NCI-H146 treated with DMSO at 0.1 percent for 48 hours (cell line): ENCODE measurements at regions not wholly inside any gene's neighbourhood (a gene's known extent, or its start where the extent isn't known, plus 50 kb on each side); places are given as distances from the start of the nearest gene placed in this dataset.
"Not testable (repeated sequence)": the region's sequence is repeated elsewhere in the genome, so short reads cannot be mapped to it uniquely, and the experiment has no call there.

Source experiments
- DNase-seq: peaks from one replicate; lab custom pipeline; 2025; ENCODE audit not compliant: unreplicated experiment; lab: John Stamatoyannopoulos, UW

DNA sequence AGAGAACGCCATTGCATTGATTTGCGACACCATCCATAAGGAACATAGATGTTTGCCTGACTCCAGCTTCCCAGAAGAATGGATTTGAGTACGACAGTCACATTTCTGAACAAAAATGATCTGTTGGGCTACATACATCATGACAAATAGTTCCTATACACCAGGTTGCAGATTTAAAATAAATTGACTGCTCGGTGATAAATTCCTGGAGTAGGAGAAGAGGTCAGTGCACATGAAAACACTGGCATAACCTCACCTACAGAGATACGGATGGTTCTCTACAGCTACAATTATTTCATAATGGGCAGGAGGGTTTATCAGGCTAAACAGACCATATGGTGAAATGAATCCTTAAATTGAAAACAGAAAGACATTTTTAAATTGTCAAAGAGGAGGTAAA lies 316.5 kb upstream of the ADARB2 start:
- no peak for DNase-seq

DNA sequence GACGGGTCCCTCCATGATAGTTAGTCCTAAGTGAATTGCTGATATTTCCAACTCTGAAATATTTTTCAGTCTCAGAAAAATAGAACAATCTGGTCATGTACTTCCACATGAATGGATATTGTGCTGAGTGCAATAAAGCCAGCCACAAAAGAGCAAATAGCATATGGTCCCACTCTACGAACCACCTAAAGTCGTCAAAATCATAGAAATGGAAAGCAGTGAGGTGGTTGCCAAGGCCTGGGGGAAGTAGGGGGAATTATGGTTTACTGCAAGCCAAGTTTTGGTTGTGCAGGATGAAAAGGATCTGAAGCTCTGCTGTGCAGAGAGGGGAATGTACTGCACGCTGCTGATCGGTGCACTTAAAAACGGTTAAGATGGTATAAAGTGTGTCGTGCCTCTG lies 313.8 kb upstream of the ADARB2 start:
- no peak for DNase-seq

DNA sequence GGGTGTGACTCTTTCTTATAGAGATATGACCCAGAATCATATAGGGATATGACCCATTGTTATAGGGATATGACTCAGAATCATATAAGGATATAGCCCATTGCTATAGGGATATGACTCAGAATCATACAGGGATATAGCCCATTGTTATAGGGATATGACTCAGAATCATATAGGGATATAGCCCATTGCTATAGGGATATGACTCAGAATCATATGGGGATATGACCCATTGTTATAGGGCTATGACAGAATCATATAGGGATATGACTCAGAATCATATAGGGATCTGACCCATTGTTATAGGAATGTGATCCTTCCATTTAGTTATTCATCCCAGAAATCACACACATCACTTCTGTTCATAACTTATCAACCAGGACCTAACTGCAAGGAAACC lies 312.2 kb upstream of the ADARB2 start:
- DNase-seq, result no peak

DNA sequence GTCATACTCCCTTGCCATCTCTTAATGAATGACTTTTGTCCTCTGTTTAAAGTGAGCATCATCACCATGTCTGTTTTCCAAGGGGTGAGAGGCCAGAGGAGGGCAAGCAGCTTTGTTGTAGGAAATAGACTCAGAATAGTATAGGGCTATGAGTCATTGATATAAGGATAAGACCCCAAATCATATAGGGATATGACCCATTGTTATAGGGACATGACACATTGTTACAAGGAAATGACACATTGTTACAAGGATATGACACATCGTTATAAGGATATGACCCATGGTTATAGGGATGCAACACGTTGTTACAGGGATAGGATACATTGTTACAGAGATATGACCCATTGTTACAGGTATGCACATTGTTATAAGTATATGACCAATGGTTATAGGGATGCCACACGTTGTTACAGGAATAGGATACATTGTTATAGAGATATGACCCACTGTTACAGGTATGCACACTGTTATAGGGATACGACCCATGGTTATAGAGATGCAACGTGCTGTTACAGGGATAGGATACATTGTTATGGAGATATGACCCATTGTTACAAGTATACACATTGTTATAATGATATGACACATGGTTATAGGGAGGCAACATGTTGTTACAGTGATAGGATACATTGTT lies 311.1 kb upstream of the ADARB2 start:
- no peak for DNase-seq

DNA sequence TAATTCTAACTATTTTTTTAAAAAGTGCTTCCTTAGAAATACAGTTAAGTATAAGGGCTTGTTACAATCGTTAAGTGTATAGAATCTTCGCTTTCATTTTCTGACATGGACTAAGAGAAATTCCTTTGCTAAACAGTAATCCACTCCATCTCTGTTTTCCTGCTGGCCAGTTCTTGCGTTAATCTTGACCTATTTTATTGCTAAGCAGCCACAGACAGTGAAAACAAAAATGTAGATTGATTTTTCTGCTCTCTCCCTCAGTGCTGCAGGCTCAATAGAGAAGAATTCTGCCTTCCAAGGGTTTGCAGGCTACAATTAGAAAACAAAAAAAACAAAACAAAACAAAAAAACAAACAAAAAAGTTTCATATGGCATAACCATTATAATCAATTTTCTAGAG lies 310.4 kb upstream of the ADARB2 start:
- no peak for DNase-seq

DNA sequence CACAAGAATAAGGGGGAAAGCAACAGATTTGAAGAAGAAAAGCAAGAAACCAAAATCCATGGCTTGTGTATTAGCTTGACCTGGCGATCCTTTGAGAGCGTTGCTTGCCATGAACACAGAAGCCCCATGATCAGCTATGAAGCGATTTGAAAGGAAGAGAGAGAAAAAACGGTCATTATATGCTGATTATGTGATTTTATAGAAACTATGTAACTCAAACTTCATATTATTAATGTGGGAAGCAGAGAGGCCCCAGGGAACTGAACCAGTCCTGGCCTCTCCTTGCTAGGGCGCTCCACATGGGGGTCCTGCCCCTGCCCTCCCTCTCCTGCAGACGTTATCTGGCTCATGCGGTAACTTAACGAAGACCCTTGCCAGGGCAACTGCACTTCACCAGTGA lies 306.1 kb upstream of the ADARB2 start:
- no peak for DNase-seq

DNA sequence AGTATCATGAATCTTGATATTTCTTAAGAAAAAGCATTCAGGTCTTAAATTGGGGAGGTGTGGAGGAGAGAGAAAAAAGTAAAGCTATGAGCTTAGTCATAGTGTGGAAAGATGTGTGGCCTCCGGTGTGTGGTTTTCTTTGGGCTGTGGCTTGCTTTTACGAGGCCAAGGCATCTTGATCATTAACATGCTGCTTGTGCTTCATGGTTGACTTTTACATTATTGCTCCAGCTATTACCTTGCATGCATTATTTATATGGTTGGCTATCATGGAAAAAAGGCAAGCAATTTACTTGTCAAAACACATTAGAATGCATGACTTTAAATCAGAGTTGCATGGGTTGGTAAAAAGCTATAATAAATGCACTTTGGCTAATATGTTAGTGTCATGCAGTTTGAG lies 300.7 kb upstream of the ADARB2 start:
- no peak for DNase-seq

DNA sequence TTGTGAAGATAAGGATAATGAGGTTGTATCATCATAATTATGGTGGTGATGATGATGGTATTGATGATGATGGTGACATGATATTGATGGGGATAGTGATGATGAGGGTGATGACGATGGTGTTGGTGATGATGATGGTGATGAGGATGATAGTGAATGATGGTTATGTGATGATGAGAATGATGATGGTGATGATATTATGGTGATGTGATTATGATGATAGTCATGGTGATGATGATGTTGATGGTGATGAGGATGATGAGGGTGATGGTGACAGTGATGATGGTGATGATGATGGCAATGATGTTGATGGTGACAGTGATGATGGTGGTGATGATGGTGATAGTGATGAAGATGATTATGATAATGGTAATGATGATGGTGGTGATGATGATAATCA lies 299.9 kb upstream of the ADARB2 start:
- no peak for DNase-seq

DNA sequence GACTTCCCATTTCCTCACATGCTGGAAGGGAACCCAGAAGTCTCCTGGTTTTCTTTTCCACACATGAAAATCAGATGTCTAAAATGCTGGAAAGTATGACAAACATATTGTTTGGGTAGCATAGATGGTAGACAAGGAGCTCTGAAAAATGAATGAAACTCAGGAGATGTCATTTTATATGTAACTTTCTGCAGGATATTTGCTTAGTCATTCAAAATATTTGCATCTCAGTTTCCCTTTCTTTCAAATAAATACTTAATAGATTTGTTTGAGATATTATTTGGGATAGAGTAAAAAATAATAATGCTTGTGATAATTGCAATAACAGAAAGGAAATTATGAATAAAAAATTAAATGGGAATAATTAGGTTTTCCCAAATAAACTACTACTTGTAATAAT lies 298.9 kb upstream of the ADARB2 start:
- DNase-seq, result no peak

DNA sequence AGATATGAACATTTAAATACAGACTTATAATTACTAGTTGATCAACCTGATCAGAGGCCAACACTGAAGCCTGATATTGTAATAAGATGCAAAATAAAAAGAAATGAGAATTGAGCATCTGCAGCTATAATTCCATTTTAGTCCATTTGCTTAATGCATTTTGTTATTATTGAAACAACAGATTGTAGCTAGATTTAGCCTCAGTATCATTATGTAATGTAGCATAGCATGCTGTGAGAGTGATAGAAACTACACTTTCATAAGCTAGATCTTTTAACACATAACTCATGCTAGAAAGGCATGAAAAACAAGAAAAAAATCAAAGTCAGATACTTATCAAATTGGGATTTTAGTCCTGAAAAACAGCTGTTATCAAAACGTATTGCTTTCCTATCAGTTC lies 292.7 kb upstream of the ADARB2 start:
- no peak for DNase-seq

DNA sequence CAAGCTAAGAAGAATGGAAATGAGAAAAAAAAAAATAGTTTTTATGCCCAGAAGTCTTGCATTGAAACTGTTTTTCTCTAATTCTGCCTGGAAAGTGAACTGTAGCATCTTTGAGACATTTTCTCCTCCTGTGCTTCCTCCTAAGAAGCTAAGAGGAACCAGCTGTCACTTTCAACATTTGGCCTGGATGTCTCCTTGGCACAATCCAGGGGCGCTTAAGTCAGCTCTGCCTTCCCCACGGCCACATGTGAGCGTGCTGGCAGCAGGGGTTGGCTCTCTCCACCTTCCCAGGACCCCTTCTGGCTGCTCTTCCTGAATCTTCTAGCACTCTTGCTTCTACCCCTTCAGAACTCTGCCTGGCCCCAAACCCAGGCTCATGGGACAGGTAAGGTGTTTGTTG lies 289.6 kb upstream of the ADARB2 start:
- DNase-seq, result no peak

DNA sequence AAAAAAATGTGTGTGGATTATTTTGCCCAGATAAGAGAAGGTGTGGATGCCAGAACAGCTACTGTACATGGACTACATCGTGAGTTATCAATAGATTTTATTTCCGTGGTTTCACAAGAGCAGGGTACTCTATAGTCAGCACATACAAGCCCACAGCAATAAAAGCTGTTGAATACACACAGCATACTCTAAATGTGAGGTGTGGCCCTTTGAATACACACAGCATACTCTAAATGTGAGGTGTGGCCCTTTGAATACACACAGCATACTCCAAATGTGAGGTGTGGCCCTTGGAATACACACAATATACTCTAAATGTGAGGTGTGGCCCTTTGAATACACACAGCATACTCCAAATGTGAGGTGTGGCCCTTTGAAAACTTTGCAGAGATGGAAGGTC lies 287.4 kb upstream of the ADARB2 start:
- not testable (repeated sequence) for DNase-seq

DNA sequence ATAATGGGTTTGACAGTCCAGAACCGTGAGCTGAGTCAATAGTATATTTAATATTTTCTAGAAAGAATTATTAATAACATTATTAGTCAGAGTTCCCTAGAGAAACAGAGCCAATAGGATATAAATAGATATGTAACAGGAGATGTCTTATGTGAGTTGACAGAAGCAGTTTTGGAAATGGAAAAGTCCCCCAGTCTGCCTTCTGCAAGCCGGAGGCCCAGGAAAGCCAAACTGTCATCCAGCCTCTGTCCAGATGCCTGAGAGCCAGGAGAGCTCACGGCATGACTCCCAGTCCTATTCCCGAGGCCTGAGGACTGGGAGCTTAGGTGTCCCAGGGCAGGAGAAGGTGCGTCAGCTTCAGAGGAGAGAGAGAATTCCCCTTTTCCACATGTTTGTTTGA lies 286.4 kb upstream of the ADARB2 start:
- DNase-seq, result no peak

DNA sequence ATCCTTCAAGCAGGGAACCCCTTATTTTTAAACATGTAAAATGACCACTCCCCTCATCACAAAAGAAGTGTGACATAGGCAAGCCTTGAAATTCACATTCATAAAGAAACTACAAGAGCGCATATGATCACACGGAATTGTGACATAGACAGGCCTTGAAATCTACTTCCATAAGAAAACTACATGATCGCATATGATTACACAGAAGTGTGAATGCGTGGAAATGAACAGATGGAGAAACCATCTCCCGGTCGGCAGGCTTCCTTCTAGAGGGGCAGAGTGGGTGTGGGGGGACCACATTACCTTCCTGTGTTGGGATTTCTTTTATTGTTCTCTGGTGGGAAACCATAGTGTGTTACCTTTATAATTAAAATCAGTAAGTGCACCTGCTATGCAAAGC lies 285.1 kb upstream of the ADARB2 start:
- no peak for DNase-seq

DNA sequence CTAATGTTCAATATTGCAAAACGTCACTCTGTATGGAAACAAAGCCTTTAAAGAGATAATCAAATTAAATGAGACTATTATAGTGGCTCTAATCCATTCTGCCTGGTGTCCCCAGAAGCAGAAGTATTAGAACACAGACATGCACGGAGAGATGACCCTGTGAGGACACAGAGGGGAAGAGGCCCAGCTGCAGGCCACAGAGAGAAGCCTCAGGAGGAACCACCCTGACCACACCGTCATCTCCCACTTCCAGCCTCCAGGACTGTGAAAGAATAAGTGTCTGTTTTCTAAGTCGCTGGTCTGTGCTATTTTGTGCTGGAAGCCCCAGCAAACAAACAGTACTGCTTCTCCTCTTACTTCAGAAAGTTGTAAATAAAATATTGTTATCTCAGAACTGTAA lies 283.5 kb upstream of the ADARB2 start:
- no peak for DNase-seq

DNA sequence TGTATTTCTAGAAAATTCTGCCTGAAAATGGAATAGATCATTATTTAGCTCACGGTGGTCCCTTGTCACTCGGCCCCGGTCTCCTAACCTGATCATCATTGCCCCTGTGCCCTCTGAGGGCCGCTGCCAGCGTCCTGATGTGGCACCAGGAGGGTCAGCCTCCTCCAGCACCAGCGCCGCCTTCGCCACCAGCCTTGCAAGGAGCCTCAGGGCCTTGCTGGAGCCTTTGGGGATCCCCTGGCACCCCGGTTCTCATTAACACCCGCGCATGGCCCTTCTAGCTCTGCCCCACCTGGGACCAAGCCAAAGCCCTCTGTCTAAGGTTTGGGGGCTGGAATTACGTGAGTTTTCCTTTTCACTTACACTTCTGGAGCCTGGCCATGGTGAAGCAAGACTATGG lies 282.5 kb upstream of the ADARB2 start:
- DNase-seq, result no peak

DNA sequence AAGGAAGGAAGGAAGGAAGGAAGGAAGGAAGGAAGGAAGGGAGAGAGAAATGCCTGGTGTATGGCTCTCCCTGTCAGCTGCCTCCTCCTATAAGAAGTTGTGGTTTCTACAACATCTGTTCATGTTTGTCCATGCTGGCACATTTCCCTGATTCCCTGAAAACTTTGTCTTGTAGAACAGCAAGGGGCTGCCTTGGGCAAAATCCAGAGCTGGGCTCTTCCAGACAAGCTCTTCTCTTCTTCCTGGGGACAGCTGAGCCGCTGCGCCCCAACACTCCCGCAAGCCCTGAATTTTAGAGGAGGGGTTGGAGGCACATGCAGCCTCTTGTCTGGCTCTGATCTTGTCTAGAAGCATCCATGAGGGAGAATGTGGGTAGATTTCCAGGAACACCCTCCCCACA lies 282.0 kb upstream of the ADARB2 start:
- DNase-seq, result no peak

DNA sequence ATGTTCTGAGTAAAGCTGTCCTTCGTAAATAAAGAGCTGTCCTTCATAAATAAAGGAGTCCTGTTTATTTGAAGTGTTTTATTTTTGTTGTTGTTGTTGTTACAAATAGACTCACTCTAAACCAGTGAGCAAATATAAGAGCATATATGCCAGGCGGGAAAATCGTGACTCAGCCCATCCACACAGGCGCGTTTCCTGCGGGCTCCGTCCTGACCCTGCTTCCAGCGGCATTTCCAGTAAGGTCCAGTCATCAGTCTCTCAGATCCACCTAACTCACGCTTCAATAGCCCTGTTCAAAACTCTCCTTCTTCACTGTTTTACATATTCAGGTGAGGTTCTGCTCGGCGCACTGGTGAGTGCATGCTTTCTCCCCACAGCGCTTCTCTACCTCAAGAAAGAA lies 277.2 kb upstream of the ADARB2 start:
- no peak for DNase-seq

DNA sequence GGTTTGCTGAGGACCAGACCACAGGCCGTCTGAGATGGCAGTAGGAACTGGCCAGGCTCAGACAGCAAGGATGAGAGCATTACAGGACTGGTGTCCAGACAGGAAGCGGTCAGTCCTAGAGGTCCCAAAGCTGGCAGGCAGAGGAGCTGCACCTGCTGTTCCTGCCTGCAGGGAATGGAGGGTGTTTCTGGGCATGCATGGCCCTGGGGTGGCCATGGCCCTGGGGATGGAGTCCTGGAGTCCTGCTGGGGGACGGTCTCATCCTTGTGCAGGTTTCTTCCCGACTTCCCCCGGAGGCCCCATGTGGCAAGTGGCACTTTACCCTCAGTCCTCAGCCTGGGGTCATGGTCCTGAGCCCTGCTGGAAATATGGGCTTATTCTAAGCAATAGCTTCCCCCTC lies 274.9 kb upstream of the ADARB2 start:
- DNase-seq, result no peak

DNA sequence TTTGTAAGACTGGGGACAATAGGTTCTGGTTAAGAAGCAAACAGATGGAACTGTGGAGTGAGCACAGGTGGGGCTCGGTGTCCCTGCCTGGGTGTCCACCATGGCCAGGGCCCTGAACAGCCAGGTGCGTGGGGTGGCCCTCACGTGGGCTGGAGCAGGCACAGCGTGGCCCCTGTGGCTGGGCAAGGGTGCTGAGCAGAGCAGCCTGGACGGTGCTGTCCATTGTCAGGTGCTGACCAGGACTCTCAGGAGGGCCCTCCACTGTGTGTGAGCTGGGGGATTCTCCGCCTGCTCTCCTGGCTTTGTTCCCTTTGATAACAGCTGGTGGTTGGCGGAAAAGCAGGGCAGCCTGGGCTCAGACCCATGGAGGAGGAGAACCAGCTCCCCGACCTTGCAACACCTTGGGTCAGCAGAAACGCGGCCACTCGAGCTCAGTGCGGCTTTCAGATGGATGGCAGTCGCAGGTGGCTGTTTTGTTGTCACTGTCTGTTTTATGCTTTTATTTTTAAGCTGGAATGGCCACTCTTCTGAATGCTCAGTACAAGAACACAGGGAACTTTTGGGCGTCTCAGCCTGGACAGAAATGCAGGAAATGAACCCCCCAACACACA lies 273.9 kb upstream of the ADARB2 start:
- DNase-seq, result no peak

DNA sequence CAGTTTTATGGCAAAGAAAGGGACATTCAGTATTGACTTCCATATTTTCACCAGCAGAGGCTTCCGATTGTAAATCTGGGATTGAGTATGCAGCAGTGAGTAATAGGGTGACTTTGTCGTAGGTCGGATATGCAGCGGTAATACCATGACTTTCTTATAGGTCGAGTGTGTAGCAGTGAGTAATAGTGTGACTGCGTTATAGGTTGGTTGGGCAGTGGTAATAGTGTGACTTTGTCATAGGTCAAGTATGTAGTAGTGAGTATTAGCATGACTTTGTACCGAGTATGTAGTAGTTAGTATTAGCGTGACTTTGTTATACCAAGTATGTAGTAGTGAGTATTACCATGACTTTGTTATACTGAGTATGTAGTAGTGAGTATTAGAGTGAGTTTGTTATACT lies 268.2 kb upstream of the ADARB2 start:
- no peak for DNase-seq

DNA sequence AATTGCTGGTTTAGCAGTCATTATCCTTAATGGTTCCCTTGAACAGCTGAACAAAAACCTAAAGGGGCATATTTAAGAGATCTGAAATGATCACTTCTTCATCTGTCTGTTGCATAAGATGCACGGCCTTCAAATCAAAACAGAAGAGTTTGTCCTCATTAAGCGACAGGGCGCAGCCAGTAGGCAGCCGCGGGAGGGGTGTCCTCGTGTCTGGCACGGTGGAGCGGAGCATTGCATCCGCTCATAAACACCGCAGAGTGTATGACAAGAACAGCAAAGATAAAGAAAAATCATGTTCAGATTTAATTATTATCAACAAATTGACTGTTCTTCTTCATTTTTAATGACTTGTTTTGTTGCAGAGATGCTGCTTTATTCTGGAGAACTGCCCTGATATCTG lies 255.6 kb upstream of the ADARB2 start:
- no peak for DNase-seq

DNA sequence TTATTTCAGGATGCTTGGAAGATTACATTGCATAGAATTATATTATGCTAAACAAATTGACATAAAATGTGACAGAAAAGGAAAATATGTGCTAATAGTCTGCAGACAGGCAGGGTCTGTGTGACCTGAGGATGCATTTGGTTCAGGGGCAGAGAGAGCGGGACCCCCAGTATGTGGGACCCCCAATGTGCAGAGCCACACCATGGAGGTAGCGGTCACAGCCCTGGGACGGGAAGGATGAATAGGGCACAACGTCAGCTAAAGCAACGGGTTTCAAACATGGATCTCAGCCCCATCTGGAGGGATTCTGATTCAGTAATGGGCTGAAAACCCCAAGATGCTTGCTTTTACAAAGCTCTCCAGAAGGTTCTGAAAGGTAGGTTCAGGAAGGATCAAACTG lies 251.8 kb upstream of the ADARB2 start:
- DNase-seq, result no peak
